GM12878 (cell line): ENCODE measurements at regions not wholly inside any gene's neighbourhood (a gene's known extent, or its start where the extent isn't known, plus 50 kb on each side); places are given as distances from the start of the nearest gene placed in this dataset.

Experiments used
- ATAC-seq: fragments of 200-7000 bp; cut with Tn5 transposase; 3 replicates; pipeline ENCODE4 v1.9.1; 2020; ENCODE audit warnings: mild to moderate bottlenecking, moderate library complexity
- BruUV-seq: library from RNA; stranded (reverse); fragments of 400-500 nt; replicated peaks from 2 replicates; lab custom pipeline; 2021; lab: Mats Ljungman, UMichigan
- CTCF ChIA-PET: fragments of 300-600 bp; sonication (Branson Sonifier 250); formaldehyde crosslinking; extraction: SDS; loops from one replicate; lab custom pipeline; 2021; ENCODE audit warnings: inconsistent platforms; lab: Yijun Ruan, JAX
- POLR2A ChIA-PET: fragments of 350-600 bp; formaldehyde crosslinking; extraction: SDS; loops from one replicate; lab custom pipeline; 2021; ENCODE audit warnings: inconsistent platforms; lab: Charles Lee
- RAD21 ChIA-PET: fragments of 300-600 bp; sonication (Branson Sonifier 250); formaldehyde crosslinking; loops from one replicate; lab custom pipeline; 2023; ENCODE audit warnings: antibody characterized with exemption; ENCODE audit not compliant: unreplicated experiment; lab: Charles Lee
- SMC1A ChIA-PET: fragments of 300-600 bp; sonication (Branson Sonifier 250); formaldehyde crosslinking; loops from one replicate; lab custom pipeline; 2023; ENCODE audit not compliant: unreplicated experiment, uncharacterized antibody; lab: Charles Lee
- DNase-seq: peaks from one replicate; pipeline ENCODE4 v3.0.0-alpha.2; 2011; ENCODE audit warnings: low read depth, low spot score
- FAIRE-seq: peaks from 3 replicates; lab custom pipeline; 2011; peaks lifted over from hg19 to GRCh38; lab: Jason Lieb, UNC
- H2AFZ ChIP-seq: 2 replicates; pipeline ENCODE4 v1.6.0; 2011; ENCODE audit warnings: low read depth, low read length, control low read depth; ENCODE audit not compliant: control insufficient read depth
- H3K27ac ChIP-seq: 2 replicates; pipeline ENCODE4 v1.5.1; 2011; ENCODE audit warnings: control low read depth; ENCODE audit not compliant: control insufficient read depth, insufficient read depth
- H3K27me3 ChIP-seq, 2 experiments: replicated peaks in 1 of 2; 2 replicates each; pipeline versions ENCODE4 v1.6.0 to v1.6.1; 2011; ENCODE audit warnings: low read length in 1 of 2; ENCODE audit not compliant: control insufficient read depth in 2 of 2, insufficient read depth in 2 of 2
- H3K36me3 ChIP-seq, 2 experiments: 2 replicates each; pipeline ENCODE4 v1.5.1; 2011; ENCODE audit warnings: low read length in 1 of 2; ENCODE audit not compliant: control insufficient read depth in 2 of 2, insufficient read depth in 2 of 2
- H3K4me1 ChIP-seq: 2 replicates; pipeline ENCODE4 v1.6.1; 2011; ENCODE audit warnings: mild to moderate bottlenecking, low read length, moderate library complexity, mixed read lengths; ENCODE audit not compliant: control insufficient read depth, insufficient read depth
- H3K4me2 ChIP-seq: 2 replicates; pipeline ENCODE4 v1.6.0; 2011; ENCODE audit warnings: control low read depth; ENCODE audit not compliant: control insufficient read depth, insufficient read depth
- H3K4me3 ChIP-seq: fragments of 200-600 bp; sonication (generic); 2 replicates; pipeline ENCODE4 v1.5.1; 2016
- H3K79me2 ChIP-seq: 2 replicates; pipeline ENCODE4 v1.6.0; 2011; ENCODE audit warnings: low read length; ENCODE audit not compliant: control insufficient read depth, insufficient read depth
- H3K9ac ChIP-seq: 2 replicates; pipeline ENCODE4 v1.8.0; 2011; ENCODE audit warnings: low read length, control low read depth, mixed read lengths; ENCODE audit not compliant: control insufficient read depth, insufficient read depth
- H3K9me3 ChIP-seq: replicated peaks from 3 replicates; pipeline ENCODE4 v1.5.1; 2011; ENCODE audit warnings: mild to moderate bottlenecking, low read length; ENCODE audit not compliant: control insufficient read depth, insufficient read depth
- H4K20me1 ChIP-seq: 2 replicates; pipeline ENCODE4 v1.6.0; 2011; ENCODE audit not compliant: control insufficient read depth, insufficient read depth
- BCL11A ChIP-seq: IDR thresholded peaks from 2 replicates; pipeline ENCODE4 v1.6.1; 2011; ENCODE audit warnings: low read depth, low read length
- ETV6 ChIP-seq, 2 experiments: fragments of 450-650 bp in 1 of 2; IDR thresholded peaks in 1 of 2; conservative IDR thresholded peaks in 1 of 2; 2 replicates each; pipeline ENCODE4 v1.6.1; 2014; ENCODE audit warnings: antibody characterized with exemption in 1 of 2, borderline replicate concordance in 1 of 2, low read depth in 1 of 2, mild to moderate bottlenecking in 1 of 2, moderate library complexity in 1 of 2
- JUNB ChIP-seq: IDR thresholded peaks from 2 replicates; pipeline ENCODE4 v1.6.1; 2016; ENCODE audit warnings: antibody characterized with exemption, mild to moderate bottlenecking
- MEF2B ChIP-seq: fragments of 450-650 bp; IDR thresholded peaks from 2 replicates; pipeline ENCODE4 v1.6.1; 2018; ENCODE audit warnings: mild to moderate bottlenecking, moderate library complexity; ENCODE audit not compliant: partially characterized antibody, poor library complexity, severe bottlenecking
- PAX5 ChIP-seq: IDR thresholded peaks from 2 replicates; pipeline ENCODE4 v1.6.1; 2011; ENCODE audit warnings: low read depth, low read length, borderline replicate concordance
- PML ChIP-seq: IDR thresholded peaks from 2 replicates; pipeline ENCODE4 v1.6.1; 2012; ENCODE audit warnings: low read length, inconsistent platforms
- RB1 ChIP-seq: fragments of 450-650 bp; formaldehyde crosslinking; IDR thresholded peaks from 2 replicates; pipeline ENCODE4 v1.6.1; 2017; ENCODE audit warnings: mild to moderate bottlenecking, borderline replicate concordance
- RELA ChIP-seq: fragments of 450-650 bp; IDR thresholded peaks from 2 replicates; pipeline ENCODE4 v1.8.0; 2014; ENCODE audit warnings: borderline replicate concordance; ENCODE audit not compliant: partially characterized antibody
- SP1 ChIP-seq: IDR thresholded peaks from one replicate; pipeline ENCODE4 v1.6.1; 2011; ENCODE audit warnings: low read depth, low read length
- WGBS: methylation state at CpG from one replicate; pipeline ENCODE4 v1.1.6; 2016; ENCODE audit warnings: low lambda C conversion rate; ENCODE audit not compliant: insufficient replicate concordance, insufficient coverage; ENCODE audit errors: missing lambda C conversion rate; 5-methylcytosine and 5-hydroxymethylcytosine counted together
- in situ Hi-C: fragments of 300-500 bp; cut with MboI; formaldehyde crosslinking; loops from 9 replicates; pipeline ENCODE4 v1.14.3; 2018; ENCODE audit warnings: mixed read lengths
- intact Hi-C: fragments of 100-400 bp; cut with micrococcal nuclease; formaldehyde crosslinking; loops from one replicate; pipeline ENCODE4 v1.14.2; 2022; ENCODE audit not compliant: unreplicated experiment
- TF ChIP-seq, protein P1 (sequence below): IDR thresholded peaks from 2 replicates; pipeline ENCODE4 v1.6.1; 2011; ENCODE audit warnings: mild to moderate bottlenecking, low read depth, low read length, moderate library complexity; ENCODE audit not compliant: insufficient replicate concordance
- TF ChIP-seq, protein P2 (sequence below): fragments of 150-350 bp; IDR thresholded peaks from 2 replicates; pipeline ENCODE4 v1.6.1; 2016; ENCODE audit warnings: low read depth, low read length

DNA sequence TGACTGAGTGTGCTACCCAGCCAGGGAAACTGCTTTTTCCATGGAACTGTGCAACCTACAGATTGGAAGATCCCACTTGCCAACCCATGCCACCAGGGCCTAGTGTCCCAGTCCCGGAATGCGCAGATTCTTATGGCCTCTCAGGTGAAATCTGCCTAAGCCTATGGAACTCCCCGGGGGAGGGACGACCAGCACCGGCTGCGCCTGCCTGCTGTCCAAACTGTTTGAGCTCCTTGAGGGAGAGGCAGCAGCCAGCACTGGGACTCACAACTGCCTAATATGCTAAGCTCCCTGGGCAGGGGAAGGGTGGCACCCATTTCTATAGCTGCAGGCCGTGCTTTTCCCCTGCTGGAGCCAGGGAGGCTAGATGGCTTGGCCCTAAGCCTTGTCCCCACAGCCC, 92.5 kb upstream of the GZMB start:
- Histone ChIP-seq H3K9me3 (no peaks in the 10 kb centered on the region), H3K36me3 (no peaks in the 10 kb centered on the region), H3K27ac (no peak overlapping the region), H2AFZ (no peak overlapping the region), H3K9ac (no peak overlapping the region), H3K4me2 (no peak overlapping the region), H3K27me3 (no peaks in the 10 kb centered on the region), H4K20me1 (no peaks in the 10 kb centered on the region), H3K79me2 (no peaks in the 10 kb centered on the region), H3K4me3 (no peak overlapping the region), H3K4me1 (no peaks in the 10 kb centered on the region)
- FAIRE-seq = no peak
- ATAC-seq = no peak
- intact Hi-C loops (no loop called here), in situ Hi-C loops (loop anchor here (25.0 kb wide), 1 partner anchor 686 kb away; no protein-coding TSS in a partner anchor)
- TF ChIP-seq, protein P1, sequence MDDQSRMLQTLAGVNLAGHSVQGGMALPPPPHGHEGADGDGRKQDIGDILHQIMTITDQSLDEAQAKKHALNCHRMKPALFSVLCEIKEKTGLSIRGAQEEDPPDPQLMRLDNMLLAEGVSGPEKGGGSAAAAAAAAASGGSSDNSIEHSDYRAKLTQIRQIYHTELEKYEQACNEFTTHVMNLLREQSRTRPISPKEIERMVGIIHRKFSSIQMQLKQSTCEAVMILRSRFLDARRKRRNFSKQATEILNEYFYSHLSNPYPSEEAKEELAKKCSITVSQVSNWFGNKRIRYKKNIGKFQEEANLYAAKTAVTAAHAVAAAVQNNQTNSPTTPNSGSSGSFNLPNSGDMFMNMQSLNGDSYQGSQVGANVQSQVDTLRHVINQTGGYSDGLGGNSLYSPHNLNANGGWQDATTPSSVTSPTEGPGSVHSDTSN = no peak
- TF ChIP-seq RB1 (no peak), JUNB (no peak), RELA (no peak), PAX5 (no peak), SP1 (no peak), MEF2B (no peak), ETV6 (conservative IDR thresholded peaks at IDR 0.05 in 1 of 2, IDR thresholded peaks at IDR 0.05 in 1 of 2; ENCODE audit: borderline replicate concordance in 1 of 2, low read depth in 1 of 2) (no peak), PML (no peak), BCL11A (no peak)
- TF ChIP-seq, protein P2, sequence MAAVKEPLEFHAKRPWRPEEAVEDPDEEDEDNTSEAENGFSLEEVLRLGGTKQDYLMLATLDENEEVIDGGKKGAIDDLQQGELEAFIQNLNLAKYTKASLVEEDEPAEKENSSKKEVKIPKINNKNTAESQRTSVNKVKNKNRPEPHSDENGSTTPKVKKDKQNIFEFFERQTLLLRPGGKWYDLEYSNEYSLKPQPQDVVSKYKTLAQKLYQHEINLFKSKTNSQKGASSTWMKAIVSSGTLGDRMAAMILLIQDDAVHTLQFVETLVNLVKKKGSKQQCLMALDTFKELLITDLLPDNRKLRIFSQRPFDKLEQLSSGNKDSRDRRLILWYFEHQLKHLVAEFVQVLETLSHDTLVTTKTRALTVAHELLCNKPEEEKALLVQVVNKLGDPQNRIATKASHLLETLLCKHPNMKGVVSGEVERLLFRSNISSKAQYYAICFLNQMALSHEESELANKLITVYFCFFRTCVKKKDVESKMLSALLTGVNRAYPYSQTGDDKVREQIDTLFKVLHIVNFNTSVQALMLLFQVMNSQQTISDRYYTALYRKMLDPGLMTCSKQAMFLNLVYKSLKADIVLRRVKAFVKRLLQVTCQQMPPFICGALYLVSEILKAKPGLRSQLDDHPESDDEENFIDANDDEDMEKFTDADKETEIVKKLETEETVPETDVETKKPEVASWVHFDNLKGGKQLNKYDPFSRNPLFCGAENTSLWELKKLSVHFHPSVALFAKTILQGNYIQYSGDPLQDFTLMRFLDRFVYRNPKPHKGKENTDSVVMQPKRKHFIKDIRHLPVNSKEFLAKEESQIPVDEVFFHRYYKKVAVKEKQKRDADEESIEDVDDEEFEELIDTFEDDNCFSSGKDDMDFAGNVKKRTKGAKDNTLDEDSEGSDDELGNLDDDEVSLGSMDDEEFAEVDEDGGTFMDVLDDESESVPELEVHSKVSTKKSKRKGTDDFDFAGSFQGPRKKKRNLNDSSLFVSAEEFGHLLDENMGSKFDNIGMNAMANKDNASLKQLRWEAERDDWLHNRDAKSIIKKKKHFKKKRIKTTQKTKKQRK = no peak
- SMC1A ChIA-PET = interaction anchor here (1.3 kb wide), 1 partner anchor 14 kb away, joined by 3 read pairs; no protein-coding TSS in a partner anchor
- CTCF ChIA-PET = interaction anchor here (2.4 to 11.2 kb wide), 2 partner anchors 13 to 16 kb away, joined by 9 to 140 read pairs; no protein-coding TSS in a partner anchor
- RAD21 ChIA-PET = no interaction called here
- BruUV-seq = no TSS peak
- no peak for DNase-seq
- POLR2A ChIA-PET = no interaction called here
- 46% methylated on average over 7 of the region's 7 CpGs for WGBS
